Ascending aorta (tissue), 2 donors: ENCODE measurements at regions not wholly inside any gene's neighbourhood (a gene's known extent, or its start where the extent isn't known, plus 50 kb on each side); places are given as distances from the start of the nearest gene placed in this dataset.

Experiments used
- DNase-seq, 2 donors: peaks; one replicate each; pipeline ENCODE4 v3.0.0-alpha.2; 2019; ENCODE audit warnings: low spot score in 2 of 2
- H3K27ac ChIP-seq, 2 donors: fragments of 200-600 bp; sonication (generic); one replicate each; pipeline ENCODE4 v1.5.1; 2016 to 2017; ENCODE audit warnings: mild to moderate bottlenecking in 1 of 2
- H3K27me3 ChIP-seq: fragments of 200-600 bp; sonication (generic); one replicate; pipeline ENCODE4 v1.5.1; 2017
- H3K36me3 ChIP-seq, 2 donors: fragments of 200-600 bp; sonication (generic); one replicate each; pipeline ENCODE4 v1.5.1; 2016
- H3K4me1 ChIP-seq, 2 donors: fragments of 200-600 bp; sonication (generic); one replicate each; pipeline ENCODE4 v1.5.1; 2016 to 2017; ENCODE audit warnings: mild to moderate bottlenecking in 1 of 2
- H3K4me3 ChIP-seq, 2 donors: fragments of 200-600 bp; sonication (generic); one replicate each; pipeline ENCODE4 v1.5.1; 2016 to 2017; ENCODE audit warnings: mild to moderate bottlenecking in 1 of 2
- H3K9me3 ChIP-seq, 2 donors: fragments of 200-600 bp; sonication (generic); one replicate each; pipeline ENCODE4 v1.5.1; 2016
- CTCF ChIP-seq, 3 experiments: fragments of 200-600 bp in 2 of 3; fragments of 450-650 bp in 1 of 3; sonication (generic) in 2 of 3; IDR thresholded peaks; one replicate each; pipeline ENCODE4 v1.5.1; 2016 to 2019; ENCODE audit warnings: antibody characterized with exemption in 3 of 3, mild to moderate bottlenecking in 1 of 3, moderate library complexity in 1 of 3
- intact Hi-C: fragments of 100-400 bp; cut with DNase I; formaldehyde crosslinking; loops from one replicate; pipeline ENCODE4 v1.15.1; 2023

GRCh38 chr12:127400221-127400620 lies 866.7 kb upstream of the TMEM132C start:
- Histone ChIP-seq H3K27ac (no peak overlapping the region), H3K4me3 (no peak overlapping the region), H3K36me3 (no peaks in the 10 kb centered on the region), H3K9me3 (no peaks in the 10 kb centered on the region), H3K27me3 (no peaks in the 10 kb centered on the region), H3K4me1 (no peaks in the 10 kb centered on the region)
- DNase-seq, result no peak
- no peak for TF ChIP-seq CTCF (IDR thresholded peaks at IDR 0.05)
- intact Hi-C loops, result no loop called here

- no peak overlapping the region for H3K4me3 ChIP-seq
- intact Hi-C loops, result no loop called here
- no peaks in the 10 kb centered on the region for H3K4me1 ChIP-seq
- no peaks in the 10 kb centered on the region for H3K27me3 ChIP-seq
- no peaks in the 10 kb centered on the region for H3K36me3 ChIP-seq
- no peaks in the 10 kb centered on the region for H3K9me3 ChIP-seq
- H3K27ac ChIP-seq, result no peak overlapping the region
- DNase-seq, result no peak
- TF ChIP-seq CTCF (IDR thresholded peaks at IDR 0.05), result no peak
Measured at GRCh38 chr12:127401005-127401404, 866.0 kb upstream of the TMEM132C start.

GRCh38 chr12:127401536-127401935 lies 865.4 kb upstream of the TMEM132C start:
- no peak for TF ChIP-seq CTCF (IDR thresholded peaks at IDR 0.05)
- DNase-seq, result no peak
- Histone ChIP-seq H3K9me3 (no peaks in the 10 kb centered on the region), H3K27me3 (no peaks in the 10 kb centered on the region), H3K27ac (no peak overlapping the region), H3K36me3 (no peaks in the 10 kb centered on the region), H3K4me3 (no peak overlapping the region), H3K4me1 (no peaks in the 10 kb centered on the region)
- intact Hi-C loops, result no loop called here

GRCh38 chr12:127411166-127411915 lies 855.6 kb upstream of the TMEM132C start:
- TF ChIP-seq CTCF (IDR thresholded peaks at IDR 0.05), result no peak
- intact Hi-C loops, result no loop called here
- no peaks in the 10 kb centered on the region for H3K27me3 ChIP-seq

GRCh38 chr12:127411981-127412380 lies 855.0 kb upstream of the TMEM132C start:
- no peak for TF ChIP-seq CTCF (IDR thresholded peaks at IDR 0.05)
- H3K4me3 ChIP-seq, result no peak overlapping the region
- intact Hi-C loops, result no loop called here
- DNase-seq, result no peak
- no peaks in the 10 kb centered on the region for H3K27me3 ChIP-seq
- H3K9me3 ChIP-seq, result no peaks in the 10 kb centered on the region
- no peaks in the 10 kb centered on the region for H3K4me1 ChIP-seq
- no peaks in the 10 kb centered on the region for H3K36me3 ChIP-seq
- H3K27ac ChIP-seq, result no peak overlapping the region

More at GRCh38 chr12:127411166-127411915, 855.6 kb upstream of the TMEM132C start:
- DNase-seq, result no peak
- Histone ChIP-seq H3K4me1 (no peaks in the 10 kb centered on the region), H3K4me3 (no peak overlapping the region), H3K27ac (no peak overlapping the region), H3K9me3 (no peaks in the 10 kb centered on the region), H3K36me3 (no peaks in the 10 kb centered on the region)
